GM19452 (cell line): ENCODE measurements at regions not wholly inside any gene's neighbourhood (a gene's known extent, or its start where the extent isn't known, plus 50 kb on each side); places are given as distances from the start of the nearest gene placed in this dataset.
"Not testable (repeated sequence)": the region's sequence is repeated elsewhere in the genome, so short reads cannot be mapped to it uniquely, and the experiment has no call there.

Source experiments
- ATAC-seq: cut with Tn5 transposase; IDR thresholded peaks from one replicate; pipeline ENCODE4 v1.9.1; 2021; ENCODE audit not compliant: unreplicated experiment

DNA sequence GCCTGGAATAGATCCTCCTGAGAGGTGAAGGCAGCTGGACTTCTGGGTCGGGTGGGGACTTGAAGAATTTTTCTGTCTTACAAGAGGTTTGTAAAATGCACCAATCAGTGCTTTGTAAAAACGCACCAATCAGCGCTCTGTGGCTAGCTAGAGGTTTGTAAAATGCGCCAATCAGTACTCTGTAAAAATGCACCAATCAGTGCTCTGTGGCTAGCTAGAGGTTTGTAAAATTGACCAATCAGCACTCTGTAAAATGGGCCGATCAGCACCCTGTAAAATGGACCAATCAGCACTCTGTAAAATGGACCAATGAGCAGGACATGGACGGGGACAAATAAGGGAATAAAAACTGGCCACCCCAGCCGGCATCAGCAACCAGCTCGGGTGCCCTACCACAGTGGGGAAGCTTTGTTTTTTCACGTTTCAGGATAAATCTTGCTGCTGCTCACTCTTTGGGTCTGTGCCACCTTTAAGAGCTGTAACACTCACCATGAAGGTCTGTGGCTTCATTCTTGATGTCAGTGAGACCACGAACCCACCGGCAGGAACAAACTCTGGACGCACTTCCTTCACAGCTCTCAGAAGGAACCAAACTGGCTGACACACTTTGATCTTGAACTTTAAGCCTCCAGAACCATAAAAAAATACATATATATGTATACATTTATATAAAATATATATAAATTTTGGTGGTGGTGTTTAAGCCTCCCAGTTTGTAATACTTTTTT is 197.8 kb upstream of the SLCO3A1 start:
- ATAC-seq = not testable (repeated sequence)

GRCh38 chr15:91660174-91660649 is 193.3 kb upstream of the SLCO3A1 start:
- ATAC-seq = no peak

- ATAC-seq = no peak
Measured at GRCh38 chr15:91664224-91664836, 189.2 kb upstream of the SLCO3A1 start.

- ATAC-seq = no peak
Measured at GRCh38 chr15:91665212-91665611, 188.3 kb upstream of the SLCO3A1 start.

DNA sequence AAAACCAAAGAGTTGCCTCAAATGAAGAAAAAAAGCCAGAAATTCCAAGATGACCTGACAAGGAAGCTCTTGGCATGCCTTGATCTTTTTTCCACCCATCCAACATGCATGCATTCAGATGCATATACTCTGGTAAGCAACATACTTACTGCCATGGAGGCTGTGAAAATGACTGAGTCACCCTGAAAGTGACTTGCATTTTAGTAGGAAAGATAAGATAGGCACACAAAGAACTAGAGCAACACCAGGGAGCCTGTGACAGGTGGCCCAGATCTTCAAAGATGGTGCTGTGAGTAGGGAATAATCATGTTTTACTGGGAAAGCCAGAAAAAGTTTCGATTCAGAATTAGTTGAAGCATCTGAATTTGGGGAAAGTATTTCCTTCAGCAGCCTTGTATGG is 185.1 kb upstream of the SLCO3A1 start:
- no peak for ATAC-seq

GRCh38 chr15:91670108-91670507 is 183.4 kb upstream of the SLCO3A1 start:
- no peak for ATAC-seq

DNA sequence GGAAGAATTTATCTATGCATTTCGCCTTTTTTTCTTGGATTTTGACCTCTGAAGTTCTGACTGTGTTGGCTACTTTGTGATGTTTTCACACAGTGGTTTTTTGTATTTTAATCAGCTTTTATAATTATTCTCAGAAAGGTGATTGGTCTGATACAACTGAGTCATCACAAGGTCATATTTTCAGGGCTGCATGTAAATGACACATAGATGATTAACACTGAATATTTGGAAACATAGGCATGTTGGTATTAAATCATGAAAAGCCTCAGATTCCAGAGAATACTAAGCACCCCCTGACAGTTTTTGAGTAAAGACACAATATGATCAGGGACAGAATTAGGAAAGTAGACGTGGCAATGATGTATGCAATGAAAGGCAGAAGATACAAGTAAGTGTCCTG is 175.5 kb upstream of the SLCO3A1 start:
- no peak for ATAC-seq

DNA sequence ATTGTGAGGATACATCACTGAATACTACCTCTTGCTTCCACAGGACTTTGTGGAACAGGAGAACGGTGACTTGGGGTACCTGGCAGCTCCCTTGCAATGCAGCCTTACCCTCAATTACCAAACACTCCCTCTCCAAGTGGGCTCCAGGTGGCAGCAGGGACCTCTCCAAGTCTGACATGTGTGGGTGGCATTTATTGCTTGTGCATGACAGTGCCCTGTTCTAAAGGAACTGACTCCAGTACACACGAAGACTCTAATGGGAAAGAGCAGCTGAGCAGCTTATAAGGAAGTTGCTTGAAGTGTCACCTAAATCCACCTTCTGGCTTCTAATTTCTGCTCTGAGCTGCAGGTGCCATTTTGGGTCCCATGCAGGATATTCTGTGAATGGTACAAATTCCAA is 174.1 kb upstream of the SLCO3A1 start:
- no peak for ATAC-seq

DNA sequence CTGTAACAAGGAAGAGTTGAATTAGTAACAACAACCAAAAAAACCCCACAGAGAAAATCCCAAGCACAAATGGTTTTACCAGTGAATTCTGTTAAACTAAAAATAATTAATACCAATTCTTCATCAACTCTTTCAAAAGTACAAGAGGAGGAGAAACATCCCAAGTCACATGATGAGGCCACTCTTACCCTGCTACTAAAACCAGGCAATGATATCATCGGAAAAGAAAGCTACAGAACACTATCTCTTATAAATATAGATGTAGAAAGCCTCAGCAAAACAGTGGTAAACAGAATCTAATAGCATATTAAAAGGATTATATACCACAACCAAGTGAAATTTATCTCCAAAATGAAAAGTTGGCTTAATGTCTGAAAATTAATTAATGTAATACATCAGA is 168.1 kb upstream of the SLCO3A1 start:
- ATAC-seq = no peak

GRCh38 chr15:91688811-91689210 is 164.7 kb upstream of the SLCO3A1 start:
- ATAC-seq = no peak

DNA sequence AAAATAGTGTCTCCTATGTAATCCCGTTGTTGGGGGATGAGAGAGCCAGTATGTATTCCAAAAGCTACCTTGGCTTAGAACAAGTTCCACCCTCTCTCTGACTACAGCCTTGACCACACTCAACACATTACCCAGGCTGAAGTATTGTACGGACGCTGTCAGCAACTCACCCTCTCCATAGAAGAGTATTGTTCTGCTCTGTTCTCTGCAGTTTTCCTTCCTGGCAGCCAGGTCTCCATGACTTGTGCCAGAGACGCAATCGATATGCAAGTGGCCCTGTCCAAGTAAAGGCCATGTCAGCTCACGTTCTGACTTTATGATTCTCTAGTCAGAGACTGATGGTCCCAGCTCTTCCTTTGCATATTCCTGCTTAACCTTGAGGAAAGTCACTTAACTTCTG is 164.1 kb upstream of the SLCO3A1 start:
- ATAC-seq = no peak

- ATAC-seq = no peak
Measured at GRCh38 chr15:91692596-91692995, 160.9 kb upstream of the SLCO3A1 start.

DNA sequence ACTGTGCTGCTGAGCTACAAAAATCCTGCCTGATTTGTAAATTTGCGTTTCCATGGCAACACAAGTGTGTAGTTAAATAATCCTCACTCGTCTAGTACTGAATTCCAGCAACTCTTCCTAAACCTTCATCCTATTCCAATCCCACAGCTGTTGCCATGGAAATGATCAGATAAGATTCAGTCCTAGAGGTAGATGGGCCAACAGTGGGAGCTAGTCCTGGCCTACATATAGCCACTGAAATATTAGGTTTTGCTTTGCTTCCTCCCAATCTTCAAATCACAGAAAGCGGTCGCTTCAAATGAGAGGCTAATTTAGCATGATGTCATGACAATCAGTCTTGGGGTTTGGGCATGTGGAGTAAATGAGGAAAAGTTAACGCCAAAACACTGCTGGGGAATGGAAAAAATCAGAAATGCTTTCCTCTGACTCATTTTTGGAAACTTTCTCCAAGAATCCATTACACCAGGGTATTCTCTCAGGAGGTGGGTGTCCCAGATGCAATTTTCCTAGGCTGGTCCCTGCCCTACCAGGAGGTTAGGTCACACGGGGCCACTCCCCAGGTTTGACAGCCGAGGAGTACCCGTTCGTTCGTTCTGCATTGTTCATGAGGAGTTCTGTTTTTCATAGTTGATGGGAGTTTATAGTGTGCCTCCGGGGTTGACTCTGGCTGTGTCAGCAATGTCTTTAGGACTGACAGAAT is 159.2 kb upstream of the SLCO3A1 start:
- ATAC-seq = no peak

DNA sequence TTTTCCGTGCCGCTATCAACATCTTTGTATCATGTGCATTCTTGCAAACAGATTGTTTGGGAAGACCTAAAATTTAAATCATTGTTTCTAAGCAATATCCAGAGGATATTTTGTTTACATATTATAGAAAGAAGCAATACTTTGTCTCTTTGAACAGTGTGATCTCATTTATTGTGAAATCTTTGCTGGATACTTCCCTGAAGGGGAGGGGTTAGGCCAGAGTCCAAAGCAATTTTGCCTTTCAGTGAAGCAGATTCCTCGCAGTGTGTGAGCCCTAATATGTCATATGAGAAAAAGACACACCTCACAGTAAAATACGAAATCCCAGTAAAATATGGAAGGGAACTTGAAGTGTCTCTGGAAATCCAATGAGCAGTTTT is 158.7 kb upstream of the SLCO3A1 start:
- no peak for ATAC-seq

DNA sequence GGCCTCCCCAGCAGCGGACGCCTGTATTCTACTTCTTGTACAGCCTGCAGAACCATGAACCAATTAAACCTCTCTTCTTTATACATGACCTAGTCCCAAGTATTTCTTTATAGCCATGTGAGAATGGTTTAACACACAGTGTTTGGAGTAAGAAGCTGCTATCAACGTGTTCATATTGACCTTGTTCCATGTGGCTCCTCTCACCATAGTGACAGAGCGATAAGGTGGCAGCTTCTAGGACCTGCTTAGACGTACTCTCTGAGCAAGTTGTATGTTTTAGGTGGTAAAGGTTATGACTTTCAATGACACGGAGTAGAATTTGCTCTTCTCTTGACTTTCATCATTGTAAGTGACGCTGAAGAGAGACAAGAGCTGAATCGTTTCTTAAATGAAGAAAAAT is 157.7 kb upstream of the SLCO3A1 start:
- no peak for ATAC-seq

DNA sequence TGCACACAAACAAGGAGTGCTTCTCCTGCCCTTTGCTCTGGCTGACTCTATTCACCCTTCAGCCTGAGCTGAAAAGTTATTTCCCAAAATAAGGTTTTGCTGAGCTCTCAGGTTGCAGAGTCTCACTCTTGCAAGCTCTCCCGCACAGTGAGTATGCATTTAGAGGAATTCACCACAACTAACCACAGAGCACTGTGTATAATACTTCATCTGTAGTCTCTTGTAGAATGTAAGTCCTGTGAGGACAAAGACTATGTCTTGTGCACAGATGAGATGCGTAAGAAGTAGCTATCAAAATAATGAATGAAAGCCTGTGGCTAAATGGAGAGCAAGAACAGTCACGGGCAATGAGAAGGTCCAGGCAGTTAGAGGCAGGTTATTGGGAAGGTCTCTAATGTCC is 156.5 kb upstream of the SLCO3A1 start:
- no peak for ATAC-seq

GRCh38 chr15:91698241-91698640 is 155.3 kb upstream of the SLCO3A1 start:
- no peak for ATAC-seq

- ATAC-seq = no peak
Measured at GRCh38 chr15:91699741-91700140, 153.8 kb upstream of the SLCO3A1 start.

GRCh38 chr15:91703274-91703673 is 150.2 kb upstream of the SLCO3A1 start:
- no peak for ATAC-seq

DNA sequence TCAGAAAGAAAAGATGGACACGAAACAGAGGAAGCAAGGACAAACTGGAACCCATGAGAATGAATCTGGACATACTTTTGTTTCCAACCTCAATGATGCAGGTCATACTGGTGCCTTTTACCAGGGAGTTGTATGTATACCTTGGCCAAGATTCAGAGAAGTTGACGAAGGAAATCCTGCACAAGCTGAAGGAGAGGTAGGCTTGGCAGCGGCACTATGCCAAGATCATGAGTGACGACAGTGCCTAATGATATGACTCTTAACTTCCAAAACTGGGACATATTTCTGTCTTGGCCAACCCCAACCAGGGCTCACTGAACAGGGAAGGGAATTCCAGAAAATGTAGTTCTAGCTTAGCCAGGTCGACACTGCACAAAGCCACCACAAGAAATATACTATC is 149.2 kb upstream of the SLCO3A1 start:
- ATAC-seq = no peak

DNA sequence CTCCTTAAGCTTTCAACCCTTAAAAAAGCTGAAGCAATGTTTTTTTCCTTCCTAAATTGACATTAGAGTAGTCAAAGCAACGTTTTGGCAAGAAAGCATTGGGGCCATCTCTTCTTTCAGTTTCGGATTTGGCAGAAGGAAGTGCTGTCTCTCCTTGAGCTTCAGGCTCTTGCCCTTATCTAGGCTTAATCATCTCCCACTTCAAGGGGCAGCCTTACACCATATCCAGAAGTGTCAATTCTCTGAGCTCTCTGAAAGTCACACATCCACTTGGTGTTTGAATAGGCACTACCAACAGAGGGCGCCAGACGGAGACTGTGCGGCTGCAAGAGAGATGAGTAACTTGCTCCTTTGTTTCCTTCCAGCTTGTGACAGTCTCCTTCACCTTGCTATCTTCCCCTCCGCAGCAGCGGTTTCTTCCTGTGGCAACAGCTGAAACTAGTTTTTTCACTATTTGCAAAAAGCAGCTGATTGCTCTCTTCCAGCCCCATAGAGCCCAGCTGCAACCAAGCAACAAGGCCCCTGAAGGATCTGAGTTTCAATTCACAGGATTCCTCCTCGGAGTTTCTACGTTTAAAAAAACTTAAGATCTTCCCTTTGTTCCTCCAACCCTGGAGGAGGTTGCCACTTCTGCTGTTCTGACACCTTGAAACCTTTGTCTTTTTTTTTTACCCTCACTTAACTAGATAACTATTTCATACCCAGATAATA is 147.0 kb upstream of the SLCO3A1 start:
- no peak for ATAC-seq
